ENCODE measurements at regions not wholly inside any gene's neighbourhood (a gene's known extent, or its start where the extent isn't known, plus 50 kb on each side); places are given as distances from the start of the nearest gene placed in this dataset.

DNA sequence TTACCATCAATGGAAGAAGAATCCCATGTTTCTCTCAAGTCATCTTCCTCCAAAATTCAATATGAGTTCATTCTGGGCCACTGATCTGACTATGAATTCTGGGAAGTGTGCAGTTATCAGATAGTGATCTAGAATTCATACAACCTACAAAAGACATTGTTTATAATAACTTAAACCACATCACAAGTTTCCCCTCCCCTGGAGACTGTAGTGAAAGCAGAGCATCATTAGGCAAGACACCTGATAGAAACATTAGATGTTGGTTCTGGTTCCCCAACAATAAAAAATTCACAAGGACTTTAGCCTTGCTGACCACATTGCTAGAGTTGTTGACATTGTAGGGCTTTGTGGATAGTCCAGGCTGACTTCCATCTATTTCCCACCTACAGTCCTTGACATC lies 506.4 kb upstream of the JAG1 start:
- TF ChIP-seq ZFP30 (CRISPR knock-in tag; IDR thresholded peaks at IDR 0.05) = no peak
- TF ChIP-seq, protein P1, sequence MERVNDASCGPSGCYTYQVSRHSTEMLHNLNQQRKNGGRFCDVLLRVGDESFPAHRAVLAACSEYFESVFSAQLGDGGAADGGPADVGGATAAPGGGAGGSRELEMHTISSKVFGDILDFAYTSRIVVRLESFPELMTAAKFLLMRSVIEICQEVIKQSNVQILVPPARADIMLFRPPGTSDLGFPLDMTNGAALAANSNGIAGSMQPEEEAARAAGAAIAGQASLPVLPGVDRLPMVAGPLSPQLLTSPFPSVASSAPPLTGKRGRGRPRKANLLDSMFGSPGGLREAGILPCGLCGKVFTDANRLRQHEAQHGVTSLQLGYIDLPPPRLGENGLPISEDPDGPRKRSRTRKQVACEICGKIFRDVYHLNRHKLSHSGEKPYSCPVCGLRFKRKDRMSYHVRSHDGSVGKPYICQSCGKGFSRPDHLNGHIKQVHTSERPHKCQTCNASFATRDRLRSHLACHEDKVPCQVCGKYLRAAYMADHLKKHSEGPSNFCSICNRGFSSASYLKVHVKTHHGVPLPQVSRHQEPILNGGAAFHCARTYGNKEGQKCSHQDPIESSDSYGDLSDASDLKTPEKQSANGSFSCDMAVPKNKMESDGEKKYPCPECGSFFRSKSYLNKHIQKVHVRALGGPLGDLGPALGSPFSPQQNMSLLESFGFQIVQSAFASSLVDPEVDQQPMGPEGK (CRISPR knock-in tag; IDR thresholded peaks at IDR 0.05; ENCODE audit: borderline replicate concordance) = no peak
- no peak for TF ChIP-seq ARNTL (CRISPR knock-in tag; IDR thresholded peaks at IDR 0.05; ENCODE audit: borderline replicate concordance, low read depth)
- TF ChIP-seq RARB (CRISPR knock-in tag; IDR thresholded peaks at IDR 0.05) = no peak
- TF ChIP-seq ESRRG (CRISPR knock-in tag; IDR thresholded peaks at IDR 0.05) = no peak
- TF ChIP-seq GLIS3 (CRISPR knock-in tag; IDR thresholded peaks at IDR 0.05) = no peak
- TF ChIP-seq CSDC2 (CRISPR knock-in tag; IDR thresholded peaks at IDR 0.05) = no peak
